HG03457 (cell line): ENCODE measurements at regions not wholly inside any gene's neighbourhood (a gene's known extent, or its start where the extent isn't known, plus 50 kb on each side); places are given as distances from the start of the nearest gene placed in this dataset.

ENCODE experiments used
- ATAC-seq: cut with Tn5 transposase; IDR thresholded peaks from one replicate; pipeline ENCODE4 v1.9.1; 2021; ENCODE audit warnings: moderate number of reproducible peaks; ENCODE audit not compliant: unreplicated experiment

DNA sequence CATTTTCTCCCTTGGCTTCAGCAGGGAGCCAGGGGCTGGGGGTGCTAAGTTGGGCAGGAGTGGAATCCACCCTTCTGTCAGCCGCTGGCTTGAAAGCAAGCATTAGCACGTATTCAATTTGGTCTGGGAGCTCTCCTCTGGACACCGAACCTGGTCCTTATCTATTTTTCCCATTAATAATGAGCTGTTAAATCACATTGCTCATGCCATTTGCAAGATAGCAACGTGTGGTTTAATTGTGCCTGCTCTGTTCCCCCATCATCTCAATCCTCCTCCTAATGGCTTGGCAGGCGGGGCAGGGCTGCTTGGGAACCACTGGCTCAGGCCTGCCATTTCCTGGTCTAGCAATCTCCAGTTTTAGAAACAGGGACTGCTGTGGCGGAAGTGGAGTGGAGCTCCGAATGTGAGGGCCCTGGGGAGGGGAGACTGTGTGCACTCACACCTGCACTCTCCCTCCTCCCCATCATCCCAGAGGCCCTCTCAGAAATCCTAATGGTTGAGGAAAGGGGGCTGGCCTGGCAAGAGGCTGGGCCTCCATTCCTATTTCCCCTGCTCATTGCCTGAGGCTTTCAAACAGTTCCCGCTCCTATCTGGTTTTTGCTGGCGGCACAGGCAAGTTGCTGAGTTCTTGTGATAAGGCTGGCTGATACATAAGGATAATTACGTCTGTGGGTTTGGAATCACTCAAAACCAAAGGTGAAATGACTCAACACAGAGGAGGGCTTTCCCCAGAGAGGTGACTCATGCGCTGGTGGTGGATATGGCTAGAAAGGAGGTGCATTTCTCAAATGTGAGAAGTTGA lies 201.2 kb upstream of the E2F8 start:
- peak; percentile 94 for ATAC-seq

DNA sequence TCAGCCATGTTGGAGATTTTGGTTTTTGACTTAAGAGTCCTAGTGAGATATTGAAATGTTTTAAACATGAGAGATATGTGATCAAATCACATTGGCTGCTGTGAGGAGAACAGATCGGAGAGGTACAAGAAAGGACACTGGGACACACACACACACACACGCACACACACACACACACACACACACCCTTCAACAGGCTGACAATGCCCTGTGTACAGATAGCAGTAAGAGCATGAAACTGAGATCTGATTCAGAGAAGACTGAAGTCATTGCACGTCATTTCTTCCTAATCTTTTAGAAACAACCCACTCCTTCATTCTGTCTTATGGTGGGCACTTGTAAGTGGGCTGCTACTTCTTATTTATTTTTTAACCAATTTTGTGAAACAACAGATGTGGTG lies 200.5 kb upstream of the E2F8 start:
- no peak for ATAC-seq

DNA sequence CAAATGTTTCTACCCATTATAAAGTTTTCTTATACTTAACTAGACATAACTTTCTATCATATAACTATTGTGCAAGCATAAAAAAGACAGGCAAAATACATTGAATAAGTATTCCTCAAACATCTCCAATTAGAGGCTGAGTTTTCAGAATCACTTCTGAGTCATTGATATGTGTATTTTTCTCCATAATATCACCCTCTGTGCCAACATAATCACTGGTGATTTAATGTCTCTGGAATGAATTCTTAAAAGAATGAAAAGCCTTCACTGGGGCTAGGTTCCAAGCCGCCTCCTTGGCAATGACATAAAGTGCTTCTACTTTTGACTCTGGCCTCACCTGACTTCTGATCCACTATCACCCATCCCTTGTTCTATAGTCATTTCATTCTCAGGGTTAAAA lies 197.0 kb upstream of the E2F8 start:
- no peak for ATAC-seq

DNA sequence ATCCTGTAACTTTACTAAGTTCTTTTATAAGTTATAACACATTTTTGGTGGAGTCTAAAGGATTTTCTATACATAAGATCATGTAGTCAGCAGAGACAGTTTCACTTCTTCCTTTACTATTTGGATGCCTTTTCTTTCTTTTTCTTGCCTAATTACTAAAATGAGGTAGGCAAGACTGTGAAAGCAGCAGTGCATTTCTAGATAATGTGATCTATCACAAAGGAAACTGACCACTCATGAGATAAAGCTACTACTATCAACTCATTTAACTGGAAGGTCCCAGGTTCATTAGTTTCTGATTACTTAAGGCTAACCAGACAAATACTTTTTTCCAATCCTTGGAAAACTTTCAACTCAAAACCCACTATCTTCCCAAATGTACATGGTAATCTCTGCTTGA lies 196.2 kb upstream of the E2F8 start:
- ATAC-seq: no peak

DNA sequence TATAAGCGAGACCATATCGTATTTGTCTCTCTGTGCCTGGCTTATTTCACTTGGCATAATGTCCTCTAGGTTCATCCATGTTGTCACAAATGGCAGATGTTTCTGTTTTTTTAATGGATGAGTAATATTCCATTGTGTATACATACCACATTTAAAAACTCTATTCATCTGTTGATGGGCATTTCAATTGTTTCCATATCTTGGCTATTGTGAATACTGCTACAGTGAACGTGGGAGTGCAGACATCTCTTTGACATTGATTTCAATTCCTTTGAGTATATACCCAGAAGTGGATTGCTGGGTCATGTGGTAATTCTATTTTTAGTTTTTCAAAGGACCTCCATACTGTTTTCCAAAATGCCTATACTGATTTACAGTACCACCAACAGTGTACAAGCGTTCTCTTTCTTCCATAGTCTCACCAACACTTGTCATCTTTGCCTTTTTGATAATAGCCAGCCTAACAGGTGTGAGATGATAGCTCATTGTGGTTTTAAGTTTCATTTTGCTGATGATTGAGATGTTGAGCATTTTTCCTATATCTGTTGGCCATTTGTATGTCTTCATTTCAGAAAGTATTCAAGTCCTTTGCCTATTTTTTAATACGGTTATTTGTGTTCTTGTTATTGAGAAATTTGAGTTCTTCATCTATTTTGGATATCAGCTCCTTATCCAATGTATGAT lies 194.7 kb upstream of the E2F8 start:
- no peak for ATAC-seq

DNA sequence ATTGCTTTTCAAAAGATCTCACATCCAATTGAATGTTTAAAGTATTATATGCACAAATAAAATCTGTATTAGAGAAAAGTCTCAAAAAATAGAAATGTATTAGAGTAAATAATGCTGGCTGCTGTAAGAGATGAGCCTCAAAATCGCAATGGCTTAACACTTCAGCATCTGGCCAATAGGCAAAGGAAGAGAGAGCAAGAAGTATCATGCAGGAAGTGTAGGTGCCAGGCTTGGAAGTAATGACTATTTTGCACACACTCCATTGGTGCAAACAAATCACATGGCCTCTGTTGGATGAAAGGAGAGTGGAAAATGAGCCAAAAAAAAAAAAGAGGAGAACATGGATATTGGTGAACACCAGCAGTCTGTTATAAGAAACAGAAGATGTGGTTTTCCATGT lies 193.0 kb upstream of the E2F8 start:
- ATAC-seq: no peak

DNA sequence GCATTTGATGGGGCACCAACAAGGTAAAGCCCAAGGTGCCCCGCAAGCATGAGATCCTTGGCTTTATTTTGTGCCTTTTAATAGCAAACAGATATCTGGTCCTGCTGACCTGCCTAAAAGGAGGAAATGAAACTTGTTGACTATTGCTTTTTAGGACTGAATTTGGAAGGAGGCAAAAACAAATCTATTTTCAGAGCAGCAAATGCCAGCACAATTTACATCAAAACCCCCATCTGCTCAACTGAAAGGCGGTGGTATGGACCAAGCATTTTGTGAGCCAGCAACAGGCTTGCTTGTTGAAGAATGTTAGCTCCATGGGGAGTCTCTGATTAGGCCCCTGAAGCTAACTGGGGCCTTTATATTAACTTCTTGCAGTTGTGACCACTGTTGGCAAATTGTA lies 192.6 kb upstream of the E2F8 start:
- ATAC-seq: peak; percentile 52

DNA sequence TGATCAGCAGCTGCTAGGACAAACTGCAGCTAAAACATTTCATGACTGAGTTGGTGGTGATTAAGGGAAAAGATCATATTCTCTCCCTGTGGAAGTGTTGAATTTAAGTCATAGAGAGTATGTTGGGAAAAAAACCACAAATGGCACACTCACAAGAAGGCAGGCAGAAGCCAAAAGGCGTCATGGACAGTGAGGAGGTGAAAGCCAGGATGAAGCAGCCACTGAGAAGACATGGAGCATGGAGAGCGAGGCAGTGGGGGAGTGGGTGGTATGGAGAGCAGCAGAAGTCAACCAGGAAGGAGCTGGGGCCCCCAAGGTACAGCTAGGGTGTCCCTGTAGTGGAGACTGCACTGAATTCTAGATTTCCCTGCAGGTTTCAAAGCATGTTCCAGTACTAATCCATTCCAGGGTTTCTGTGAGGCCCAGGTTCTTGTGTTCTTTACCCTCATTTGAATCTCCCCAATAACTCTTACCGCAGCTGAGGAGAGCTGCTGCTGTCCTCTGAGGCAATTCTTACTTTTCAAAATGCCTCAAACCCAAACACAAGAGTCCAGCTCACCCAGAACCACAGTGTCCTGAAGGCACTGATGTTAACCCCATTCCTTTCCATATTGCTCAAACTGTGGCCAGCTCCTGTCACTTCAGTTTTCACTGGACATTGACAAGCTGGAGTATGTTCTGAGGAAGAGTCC lies 191.8 kb upstream of the E2F8 start:
- ATAC-seq: peak; percentile 48

DNA sequence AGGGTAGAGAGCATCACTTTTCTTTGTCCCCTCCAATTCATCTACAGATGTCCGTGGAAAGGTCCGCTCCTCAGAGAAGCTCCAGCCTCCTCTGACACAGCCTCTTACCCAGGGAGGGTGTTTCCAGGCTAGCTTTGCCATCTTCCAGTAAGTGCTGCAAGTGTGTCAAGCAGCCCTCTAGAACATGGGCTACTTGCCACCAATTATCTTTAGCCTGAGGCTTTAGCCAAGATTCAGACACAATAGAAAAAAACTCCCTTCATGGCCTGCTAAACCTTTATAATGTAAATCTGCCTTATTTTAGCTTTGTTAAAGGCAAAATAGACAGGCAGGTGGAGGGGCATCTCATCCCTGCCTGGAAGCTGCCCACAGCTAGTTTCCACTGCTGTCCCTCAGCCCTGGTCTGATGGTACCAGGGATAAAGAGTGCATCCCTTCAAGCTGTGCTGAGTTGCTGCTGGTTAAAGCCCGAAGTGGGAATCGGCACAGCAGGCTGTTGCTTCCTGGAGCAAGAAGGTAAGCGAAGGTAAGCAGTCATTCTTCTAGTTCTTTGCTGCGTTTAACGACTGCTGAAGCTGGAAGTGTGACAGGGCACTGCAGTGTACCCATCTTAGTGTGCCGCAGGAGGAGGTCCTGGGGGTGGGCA lies 190.1 kb upstream of the E2F8 start:
- ATAC-seq: no peak

DNA sequence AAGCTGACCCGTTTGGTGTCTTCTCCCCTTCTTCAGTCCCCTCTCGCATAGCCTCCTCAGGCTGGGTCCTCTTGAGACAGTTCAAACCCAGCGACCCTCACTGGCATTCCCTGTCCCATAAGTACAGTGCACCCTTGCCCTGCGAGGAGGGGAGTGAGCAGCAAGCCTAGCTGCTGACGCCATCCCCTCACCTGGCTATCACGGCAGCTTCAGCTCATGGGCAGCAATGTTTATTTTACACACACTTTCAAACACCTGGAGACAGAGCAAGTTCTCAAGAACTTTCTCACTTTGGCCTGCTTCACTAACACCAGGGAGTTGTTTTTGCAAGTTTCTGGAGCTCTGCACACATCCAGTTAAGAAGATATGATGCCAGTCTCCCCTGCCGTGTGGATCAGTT lies 189.6 kb upstream of the E2F8 start:
- no peak for ATAC-seq

DNA sequence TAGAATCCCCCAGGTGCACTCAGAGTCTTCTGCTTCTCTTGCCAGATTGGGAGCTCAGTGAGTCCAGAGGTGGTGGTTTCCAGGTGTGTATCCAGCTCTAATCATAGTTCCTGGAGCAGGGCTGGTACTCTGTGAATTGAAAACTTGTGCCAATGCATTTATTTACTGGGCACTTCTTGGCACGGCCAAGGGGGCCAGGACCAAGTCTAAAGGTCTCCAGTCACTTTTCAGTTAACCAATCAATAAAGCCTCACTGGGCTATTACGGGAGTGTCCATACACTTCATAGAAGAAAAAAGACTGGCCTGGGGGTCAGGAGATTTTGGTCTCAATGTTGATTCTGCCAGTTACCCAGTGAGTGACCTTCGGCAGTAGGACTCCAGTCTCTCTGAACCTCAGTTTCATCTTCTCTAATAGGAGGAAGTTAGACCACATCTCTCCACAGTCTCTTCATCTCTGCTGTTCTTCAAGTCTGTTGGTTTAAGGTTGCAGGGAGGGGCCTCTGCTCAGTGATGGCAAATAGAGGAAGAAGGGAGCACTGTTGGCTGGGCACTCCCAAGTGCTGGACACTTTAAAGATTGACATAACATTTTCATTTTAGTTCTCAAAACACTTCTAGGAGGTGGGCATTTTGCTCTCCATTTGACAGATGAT lies 188.5 kb upstream of the E2F8 start:
- no peak for ATAC-seq

DNA sequence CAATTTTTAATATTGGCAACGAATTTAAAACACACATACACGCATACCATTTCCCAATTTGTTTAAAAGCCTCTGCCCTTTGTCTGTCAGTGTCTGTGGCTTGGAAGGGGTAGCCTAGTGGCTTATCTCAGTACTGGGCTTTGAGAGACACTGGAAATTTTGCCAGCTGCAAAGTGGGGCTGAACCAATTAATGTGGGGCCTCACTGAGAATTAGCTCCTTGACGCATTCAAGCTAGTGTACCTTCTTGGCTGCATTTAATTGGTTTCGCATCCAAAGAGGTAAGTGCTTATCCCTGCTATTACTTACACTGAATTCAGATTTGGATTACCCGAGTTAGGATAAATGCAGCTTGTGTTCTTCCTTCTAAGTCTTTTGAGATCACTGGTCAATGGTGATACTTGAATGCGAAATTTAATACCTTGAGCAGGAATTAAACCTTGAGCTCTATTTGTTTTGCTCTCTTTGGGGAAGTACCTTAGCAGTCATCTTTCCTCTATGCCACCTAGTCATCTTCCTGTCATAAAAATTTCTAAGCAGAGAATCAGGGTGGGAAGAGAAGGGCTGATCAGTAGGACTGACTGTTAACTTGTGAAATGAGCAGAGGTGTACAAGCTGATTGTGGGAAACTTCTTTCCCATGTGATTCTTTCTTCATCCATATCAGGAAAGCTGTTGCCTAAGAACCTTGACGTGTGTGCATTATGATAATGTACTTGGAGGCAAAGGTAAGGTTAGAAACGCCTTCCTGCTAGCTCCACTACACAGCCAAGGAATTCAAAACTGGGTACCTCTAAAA lies 187.7 kb upstream of the E2F8 start:
- no peak for ATAC-seq

DNA sequence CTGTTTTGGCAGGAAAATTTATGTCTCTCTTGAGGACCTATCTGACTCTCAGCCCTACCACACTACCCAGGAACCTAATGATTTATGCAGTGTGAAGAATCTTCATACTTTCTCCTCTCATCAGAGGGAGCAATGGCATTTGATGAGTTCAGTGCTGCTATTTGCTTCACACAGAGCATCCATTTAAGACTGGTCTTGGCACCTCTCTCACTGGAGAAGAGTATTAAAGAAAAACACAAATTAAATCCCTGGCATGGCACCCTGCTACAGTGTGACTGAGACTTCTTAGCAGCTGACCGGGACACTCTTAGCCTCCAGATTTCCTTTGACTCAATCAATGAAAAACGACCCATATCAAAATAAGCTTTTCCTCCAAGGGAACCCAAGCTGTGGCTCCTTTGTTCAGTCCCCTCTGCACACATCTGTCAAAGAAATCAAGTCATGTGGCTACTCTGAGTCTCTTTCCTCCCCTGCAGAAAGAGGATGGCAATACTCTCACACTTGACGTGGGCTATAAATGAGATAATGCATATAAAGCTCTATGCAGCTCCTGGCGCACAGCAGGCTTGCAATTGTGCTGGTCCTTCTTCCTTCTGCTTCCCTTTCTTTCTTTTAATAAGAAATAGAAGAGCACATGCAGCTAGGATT lies 186.1 kb upstream of the E2F8 start:
- no peak for ATAC-seq

DNA sequence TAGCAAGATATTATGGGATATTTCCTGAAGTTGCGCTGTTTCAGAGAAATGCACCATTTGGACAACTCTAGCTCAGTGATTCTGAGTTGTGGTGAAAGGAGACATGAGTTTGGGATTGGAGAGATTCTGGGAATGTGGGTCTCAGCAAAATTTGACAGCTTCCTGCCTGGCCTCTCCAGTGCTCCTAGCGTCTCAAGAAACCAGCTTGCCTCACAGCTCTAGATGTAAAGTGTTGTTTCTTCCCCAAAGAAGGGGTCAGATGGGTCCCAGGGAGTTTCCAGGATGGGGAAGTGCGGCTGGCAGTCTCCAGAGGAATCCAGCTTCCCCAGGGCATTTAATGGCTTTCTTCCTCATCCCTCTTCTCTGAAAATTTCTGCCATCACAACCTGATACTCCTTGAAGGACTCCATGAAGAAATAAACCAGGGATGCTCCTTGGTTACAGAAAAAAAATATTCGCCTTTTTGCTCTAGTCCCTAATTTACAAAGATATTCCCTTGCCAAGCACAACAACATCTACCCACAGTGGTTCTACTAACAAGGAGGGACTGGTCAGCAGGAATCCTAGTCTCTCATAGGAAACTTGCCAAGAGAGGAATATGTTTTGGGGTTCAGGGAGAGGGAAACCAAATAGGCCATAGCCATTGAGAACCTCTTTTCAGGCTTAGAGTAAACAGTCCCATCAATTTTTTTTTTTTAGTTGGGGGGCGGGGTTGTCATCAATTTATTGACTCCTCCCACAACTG lies 185.4 kb upstream of the E2F8 start:
- ATAC-seq: no peak

DNA sequence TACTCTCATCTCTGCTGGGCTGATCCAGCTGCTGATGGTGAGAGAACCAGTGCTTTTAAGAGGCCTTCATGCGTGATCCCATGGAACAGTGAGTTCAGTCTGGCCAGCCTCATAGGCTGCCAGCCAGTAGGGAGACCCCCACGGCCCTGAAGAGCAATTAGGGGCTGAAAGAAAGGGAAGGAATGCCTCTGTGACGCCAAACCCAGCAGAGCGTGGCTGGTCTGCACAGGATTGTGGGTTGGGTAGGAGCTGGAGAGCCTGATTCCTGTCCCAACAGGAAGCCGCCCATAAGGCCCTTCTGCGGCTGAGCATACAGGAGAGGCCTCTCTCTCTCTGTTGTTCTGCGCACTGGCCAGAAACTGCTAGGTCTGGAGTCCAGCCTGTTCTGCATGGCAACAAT lies 181.5 kb upstream of the E2F8 start:
- ATAC-seq: no peak

DNA sequence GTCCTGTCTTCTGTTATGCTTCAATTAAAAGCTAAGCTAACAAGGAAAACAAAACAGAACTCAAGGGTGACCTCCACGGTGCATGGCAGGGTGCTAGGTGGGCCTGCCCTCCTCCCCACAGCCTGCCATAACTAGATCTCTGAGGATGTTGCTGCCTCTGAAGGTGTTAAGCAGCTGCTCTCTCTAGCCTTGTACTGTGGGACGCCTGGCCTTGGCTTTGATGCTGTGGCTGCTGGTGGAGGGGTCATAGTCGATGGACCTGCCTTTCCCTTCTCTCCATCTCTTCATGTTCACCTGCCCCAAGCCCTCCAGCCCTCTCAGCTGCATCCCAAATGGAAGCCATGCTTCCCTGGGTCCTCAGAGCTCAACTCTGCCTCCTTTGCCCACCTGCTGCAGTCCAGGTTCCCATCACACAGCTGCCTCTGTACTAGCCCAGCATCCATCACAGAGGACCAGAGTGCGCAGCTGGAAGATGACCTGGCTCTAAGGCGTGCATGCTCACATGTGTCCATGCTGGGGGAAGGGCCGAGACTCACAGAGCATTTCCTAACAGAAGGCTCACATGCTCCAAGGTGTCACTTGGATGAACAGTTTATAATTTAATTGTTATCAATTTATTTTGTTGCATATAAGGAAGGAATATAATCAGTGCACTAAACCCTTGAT lies 180.3 kb upstream of the E2F8 start:
- ATAC-seq: no peak

DNA sequence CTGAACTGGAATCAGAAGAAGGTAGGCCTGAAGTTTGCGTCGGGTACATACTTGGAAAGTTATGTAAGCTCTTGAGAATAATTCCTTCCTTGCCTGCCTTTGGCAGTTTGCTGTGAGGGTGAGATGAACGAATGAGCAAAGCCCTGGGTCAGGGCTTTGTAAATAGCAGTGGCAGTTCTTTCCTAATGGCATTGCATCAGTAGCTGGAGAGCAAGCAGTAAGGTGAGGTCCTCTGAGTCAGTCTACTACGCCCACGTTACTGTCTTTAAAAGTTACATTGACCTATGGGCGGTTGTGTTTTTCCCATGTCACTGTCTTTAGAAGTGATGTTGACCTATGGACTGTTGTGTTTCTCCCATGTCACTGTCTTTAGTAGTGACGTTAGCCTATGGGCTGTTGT lies 179.1 kb upstream of the E2F8 start:
- no peak for ATAC-seq

DNA sequence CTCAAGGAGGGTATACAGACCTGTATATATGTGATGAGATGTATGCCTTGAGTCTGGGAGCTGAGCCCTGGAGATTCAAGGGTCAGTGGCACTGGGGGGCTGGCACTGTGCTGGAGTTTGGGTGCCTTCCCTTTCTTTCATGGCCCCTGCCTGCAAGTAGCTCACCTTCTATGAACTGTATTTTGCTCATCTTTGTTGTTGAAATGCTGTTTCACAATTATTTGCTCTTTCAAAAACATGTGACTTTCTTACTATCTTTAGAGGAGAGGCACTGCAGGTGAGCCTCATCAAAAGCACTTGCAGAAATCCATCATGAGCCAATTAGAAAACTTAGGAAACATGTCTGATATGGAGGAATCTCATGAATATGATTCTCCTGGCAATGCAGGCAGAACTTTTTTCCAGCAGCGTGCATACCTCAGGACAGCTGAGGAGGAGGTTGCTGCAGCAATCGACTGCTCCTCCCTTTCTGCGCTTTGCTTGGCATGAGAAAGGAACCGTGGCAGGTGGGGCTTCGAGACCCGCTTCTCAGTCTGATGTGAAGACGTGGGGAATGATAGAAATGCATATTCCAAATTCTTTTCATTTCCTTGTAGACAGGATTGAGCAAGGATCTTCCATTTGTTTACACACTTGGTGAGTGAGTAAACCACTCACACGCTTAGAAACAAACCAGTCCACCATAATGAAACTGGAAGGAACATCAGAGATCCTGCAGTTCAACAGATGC lies 178.4 kb upstream of the E2F8 start:
- ATAC-seq: no peak
